OCI-LY7 (cell line): ENCODE measurements at regions not wholly inside any gene's neighbourhood (a gene's known extent, or its start where the extent isn't known, plus 50 kb on each side); places are given as distances from the start of the nearest gene placed in this dataset.

Experiments
- CTCF ChIP-seq: fragments of 200-600 bp; sonication (generic); conservative IDR thresholded peaks from 2 replicates; pipeline ENCODE4 v1.5.1; 2014; ENCODE audit warnings: mild to moderate bottlenecking, antibody characterized with exemption, low read length, moderate library complexity, mixed read lengths
- EZH2phosphoT487 ChIP-seq: fragments of 200-600 bp; sonication (generic); IDR thresholded peaks from 2 replicates; pipeline ENCODE4 v1.6.1; 2018; ENCODE audit warnings: low read depth, borderline replicate concordance, mild to moderate bottlenecking, mixed run types, antibody characterized with exemption, low read length, moderate library complexity, mixed read lengths

- no peak for TF ChIP-seq CTCF
- no peak for TF ChIP-seq EZH2phosphoT487
These were observed 126.1 kb downstream of the SPTSSA start for GRCh38 chr14:34335968-34336367.
